Spleen (tissue), 11 donors: ENCODE measurements at regions not wholly inside any gene's neighbourhood (a gene's known extent, or its start where the extent isn't known, plus 50 kb on each side); places are given as distances from the start of the nearest gene placed in this dataset.
"Not testable (repeated sequence)": the region's sequence is repeated elsewhere in the genome, so short reads cannot be mapped to it uniquely, and the experiment has no call there.

Experiments used
- DNase-seq: peaks from one replicate; pipeline ENCODE4 v3.0.0-alpha.2; 2020
- H3K27ac ChIP-seq, 8 donors: fragments of 200-600 bp; sonication (generic) in 7 of 8; 1 replicate in 4 of 8; 2 replicates in 4 of 8; pipeline versions ENCODE4 v1.5.0 to v1.8.0; 2016 to 2021; ENCODE audit warnings: inconsistent platforms in 4 of 8, mild to moderate bottlenecking in 4 of 8, moderate library complexity in 1 of 8
- H3K27me3 ChIP-seq, 7 donors: fragments of 200-600 bp; sonication (generic) in 6 of 7; replicated peaks in 1 of 7; 1 replicate in 4 of 7; 2 replicates in 3 of 7; pipeline versions ENCODE4 v1.5.0 to v1.8.0; 2016 to 2021; ENCODE audit warnings: inconsistent platforms in 3 of 7, mild to moderate bottlenecking in 1 of 7
- H3K36me3 ChIP-seq, 6 donors: fragments of 200-600 bp; sonication (generic) in 5 of 6; 1 replicate in 4 of 6; 2 replicates in 2 of 6; pipeline versions ENCODE4 v1.5.0 to v1.8.0; 2016 to 2021; ENCODE audit warnings: inconsistent platforms in 2 of 6
- H3K4me1 ChIP-seq, 6 donors: fragments of 200-600 bp; sonication (generic) in 5 of 6; 1 replicate in 3 of 6; 2 replicates in 3 of 6; pipeline versions ENCODE4 v1.5.0 to v1.8.0; 2016 to 2021; ENCODE audit warnings: inconsistent platforms in 3 of 6
- H3K4me3 ChIP-seq, 8 donors: fragments of 200-600 bp; sonication (generic) in 7 of 8; 1 replicate in 4 of 8; 2 replicates in 4 of 8; pipeline versions ENCODE4 v1.5.0 to v1.8.0; 2016 to 2021; ENCODE audit warnings: inconsistent platforms in 4 of 8, mild to moderate bottlenecking in 4 of 8, moderate library complexity in 2 of 8
- H3K9me3 ChIP-seq, 8 donors: fragments of 200-600 bp; sonication (generic) in 7 of 8; 1 replicate in 4 of 8; 2 replicates in 4 of 8; pipeline versions ENCODE4 v1.5.0 to v1.8.0; 2016 to 2021; ENCODE audit warnings: inconsistent platforms in 4 of 8
- CTCF ChIP-seq, 11 experiments: fragments of 200-600 bp in 7 of 11; fragments of 450-650 bp in 4 of 11; sonication (generic) in 4 of 11; IDR thresholded peaks in 8 of 11; conservative IDR thresholded peaks in 3 of 11; 1 replicate in 7 of 11; 2 replicates in 4 of 11; pipeline versions ENCODE4 v1.4.0 to v1.8.0; 2016 to 2021; ENCODE audit warnings: antibody characterized with exemption in 11 of 11, inconsistent platforms in 4 of 11, mild to moderate bottlenecking in 1 of 11
- POLR2A ChIP-seq, 3 donors: fragments of 450-650 bp; IDR thresholded peaks; one replicate each; pipeline ENCODE4 v1.5.1; 2017; ENCODE audit warnings: antibody characterized with exemption in 3 of 3, mild to moderate bottlenecking in 1 of 3
- POLR2AphosphoS5 ChIP-seq, 3 donors: sonication (generic); formaldehyde crosslinking; IDR thresholded peaks; one replicate each; pipeline ENCODE4 v1.5.1; 2017; ENCODE audit warnings: antibody characterized with exemption in 3 of 3
- WGBS, 5 donors: extraction: QIAGEN DNeasy Blood & Tissue Kit in 3 of 5; methylation state at CpG; one replicate each; pipeline versions ENCODE4 v1.1.5 to v1.1.7; 2013 to 2018; 5-methylcytosine and 5-hydroxymethylcytosine counted together
- intact Hi-C: fragments of 100-400 bp; cut with DNase I; formaldehyde crosslinking; loops from one replicate; pipeline ENCODE4 v1.15.0; 2023; ENCODE audit warnings: low total_unique reads
- donor health status: healthy with polysubstance abuse.
- donor health status: DM: no; HTN: no; CAD: no; lungs with moderate emphysema.
- donor health status: DM: no; HTN: no; CAD: no.
- donor health status: Bipolar disorder and iron deficiency.
- donor health status: healthy.
- donor health status: DM: no; HTN: no; CAD: no.
- donor health status: DM: yes; HTN: yes; CAD: no.

GRCh38 chr11:57905439-57905838 lies 118.2 kb upstream of the OR9Q1 start:
- peaks cover 0 to 10% (median 0%) of the 10 kb centered on the region in 7 donors for H3K27me3 ChIP-seq
- no peak overlapping the region for H3K4me3 ChIP-seq
- DNase-seq = no peak
- H3K36me3 ChIP-seq = no peaks in the 10 kb centered on the region
- intact Hi-C loops = no loop called here
- WGBS, 5 donors = 74 to 79% (median 78%) methylated on average over 2 of the region's 2 CpGs
- no peaks in the 10 kb centered on the region for H3K4me1 ChIP-seq
- no peak overlapping the region for H3K27ac ChIP-seq
- TF ChIP-seq POLR2AphosphoS5 (IDR thresholded peaks at IDR 0.05) (no peak), POLR2A (IDR thresholded peaks at IDR 0.05) (no peak), CTCF (IDR thresholded peaks at IDR 0.05 in 8 of 11, conservative IDR thresholded peaks at IDR 0.05 in 3 of 11) (no peak)
- no peaks in the 10 kb centered on the region for H3K9me3 ChIP-seq

GRCh38 chr11:57908399-57908798 lies 115.3 kb upstream of the OR9Q1 start:
- H3K4me3 ChIP-seq, H3K27me3 ChIP-seq, H3K4me1 ChIP-seq, H3K9me3 ChIP-seq, DNase-seq, H3K36me3 ChIP-seq, H3K27ac ChIP-seq, intact Hi-C loops: not testable (repeated sequence)
- WGBS, 5 donors = 86 to 92% (median 90%) methylated on average over 2 of the region's 2 CpGs

GRCh38 chr11:57911522-57911921 lies 112.2 kb upstream of the OR9Q1 start:
- H3K27ac ChIP-seq, H3K4me1 ChIP-seq, H3K27me3 ChIP-seq, intact Hi-C loops, H3K36me3 ChIP-seq, DNase-seq, H3K4me3 ChIP-seq, H3K9me3 ChIP-seq: not testable (repeated sequence)
- 75 to 85% (median 81%) methylated on average over 4 of the region's 4 CpGs for WGBS, 5 donors

GRCh38 chr11:57913715-57914704 lies 109.7 kb upstream of the OR9Q1 start:
- no peaks in the 10 kb centered on the region for H3K4me1 ChIP-seq
- DNase-seq = no peak
- no peak for TF ChIP-seq CTCF (IDR thresholded peaks at IDR 0.05 in 8 of 11, conservative IDR thresholded peaks at IDR 0.05 in 3 of 11)
- no peak for TF ChIP-seq POLR2AphosphoS5 (IDR thresholded peaks at IDR 0.05)
- TF ChIP-seq POLR2A (IDR thresholded peaks at IDR 0.05) = no peak
- no peak overlapping the region for H3K27ac ChIP-seq
- peaks cover 0 to 7% (median 0%) of the 10 kb centered on the region in 7 donors for H3K27me3 ChIP-seq
- H3K4me3 ChIP-seq = no peak overlapping the region
- no peaks in the 10 kb centered on the region for H3K36me3 ChIP-seq
- peaks cover 0 to 7% (median 0%) of the 10 kb centered on the region in 8 donors for H3K9me3 ChIP-seq
- 49 to 67% (median 56%) methylated on average over 6 of the region's 6 CpGs for WGBS, 5 donors
- intact Hi-C loops = no loop called here

GRCh38 chr11:57917632-57918031 lies 106.0 kb upstream of the OR9Q1 start:
- no peak for DNase-seq
- H3K27ac ChIP-seq = no peak overlapping the region
- no peaks in the 10 kb centered on the region for H3K4me1 ChIP-seq
- no peak for TF ChIP-seq POLR2A (IDR thresholded peaks at IDR 0.05)
- no peak for TF ChIP-seq POLR2AphosphoS5 (IDR thresholded peaks at IDR 0.05)
- TF ChIP-seq CTCF (IDR thresholded peaks at IDR 0.05 in 8 of 11, conservative IDR thresholded peaks at IDR 0.05 in 3 of 11) = no peak
- peaks cover 0 to 7% (median 0%) of the 10 kb centered on the region in 7 donors for H3K27me3 ChIP-seq
- no peaks in the 10 kb centered on the region for H3K36me3 ChIP-seq
- peaks cover 0 to 7% (median 0%) of the 10 kb centered on the region in 8 donors for H3K9me3 ChIP-seq
- H3K4me3 ChIP-seq = no peak overlapping the region
- intact Hi-C loops = no loop called here
- WGBS, 5 donors = 87 to 91% (median 89%) methylated on average over 5 of the region's 5 CpGs
